GM12878 (cell line): ENCODE measurements at regions not wholly inside any gene's neighbourhood (a gene's known extent, or its start where the extent isn't known, plus 50 kb on each side); places are given as distances from the start of the nearest gene placed in this dataset.

Source experiments
- ATAC-seq: fragments of 200-7000 bp; cut with Tn5 transposase; 3 replicates; pipeline ENCODE4 v1.9.1; 2020; ENCODE audit warnings: mild to moderate bottlenecking, moderate library complexity
- BruUV-seq: library from RNA; stranded (reverse); fragments of 400-500 nt; replicated peaks from 2 replicates; lab custom pipeline; 2021; lab: Mats Ljungman, UMichigan
- CTCF ChIA-PET: fragments of 300-600 bp; sonication (Branson Sonifier 250); formaldehyde crosslinking; extraction: SDS; loops from one replicate; lab custom pipeline; 2021; ENCODE audit warnings: inconsistent platforms; lab: Yijun Ruan, JAX
- POLR2A ChIA-PET: fragments of 350-600 bp; formaldehyde crosslinking; extraction: SDS; loops from one replicate; lab custom pipeline; 2021; ENCODE audit warnings: inconsistent platforms; lab: Charles Lee
- RAD21 ChIA-PET: fragments of 300-600 bp; sonication (Branson Sonifier 250); formaldehyde crosslinking; loops from one replicate; lab custom pipeline; 2023; ENCODE audit warnings: antibody characterized with exemption; ENCODE audit not compliant: unreplicated experiment; lab: Charles Lee
- SMC1A ChIA-PET: fragments of 300-600 bp; sonication (Branson Sonifier 250); formaldehyde crosslinking; loops from one replicate; lab custom pipeline; 2023; ENCODE audit not compliant: unreplicated experiment, uncharacterized antibody; lab: Charles Lee
- DNase-seq: peaks from one replicate; pipeline ENCODE4 v3.0.0-alpha.2; 2011; ENCODE audit warnings: low read depth, low spot score
- FAIRE-seq: peaks from 3 replicates; lab custom pipeline; 2011; peaks lifted over from hg19 to GRCh38; lab: Jason Lieb, UNC
- H2AFZ ChIP-seq: 2 replicates; pipeline ENCODE4 v1.6.0; 2011; ENCODE audit warnings: low read depth, low read length, control low read depth; ENCODE audit not compliant: control insufficient read depth
- H3K27ac ChIP-seq: 2 replicates; pipeline ENCODE4 v1.5.1; 2011; ENCODE audit warnings: control low read depth; ENCODE audit not compliant: control insufficient read depth, insufficient read depth
- H3K27me3 ChIP-seq, 2 experiments: replicated peaks in 1 of 2; 2 replicates each; pipeline versions ENCODE4 v1.6.0 to v1.6.1; 2011; ENCODE audit warnings: low read length in 1 of 2; ENCODE audit not compliant: control insufficient read depth in 2 of 2, insufficient read depth in 2 of 2
- H3K36me3 ChIP-seq, 2 experiments: 2 replicates each; pipeline ENCODE4 v1.5.1; 2011; ENCODE audit warnings: low read length in 1 of 2; ENCODE audit not compliant: control insufficient read depth in 2 of 2, insufficient read depth in 2 of 2
- H3K4me1 ChIP-seq: 2 replicates; pipeline ENCODE4 v1.6.1; 2011; ENCODE audit warnings: mild to moderate bottlenecking, low read length, moderate library complexity, mixed read lengths; ENCODE audit not compliant: control insufficient read depth, insufficient read depth
- H3K4me2 ChIP-seq: 2 replicates; pipeline ENCODE4 v1.6.0; 2011; ENCODE audit warnings: control low read depth; ENCODE audit not compliant: control insufficient read depth, insufficient read depth
- H3K4me3 ChIP-seq: fragments of 200-600 bp; sonication (generic); 2 replicates; pipeline ENCODE4 v1.5.1; 2016
- H3K79me2 ChIP-seq: 2 replicates; pipeline ENCODE4 v1.6.0; 2011; ENCODE audit warnings: low read length; ENCODE audit not compliant: control insufficient read depth, insufficient read depth
- H3K9ac ChIP-seq: 2 replicates; pipeline ENCODE4 v1.8.0; 2011; ENCODE audit warnings: low read length, control low read depth, mixed read lengths; ENCODE audit not compliant: control insufficient read depth, insufficient read depth
- H3K9me3 ChIP-seq: replicated peaks from 3 replicates; pipeline ENCODE4 v1.5.1; 2011; ENCODE audit warnings: mild to moderate bottlenecking, low read length; ENCODE audit not compliant: control insufficient read depth, insufficient read depth
- H4K20me1 ChIP-seq: 2 replicates; pipeline ENCODE4 v1.6.0; 2011; ENCODE audit not compliant: control insufficient read depth, insufficient read depth
- BCL11A ChIP-seq: IDR thresholded peaks from 2 replicates; pipeline ENCODE4 v1.6.1; 2011; ENCODE audit warnings: low read depth, low read length
- CEBPB ChIP-seq, 2 experiments: fragments of 150-350 bp in 1 of 2; IDR thresholded peaks; 2 replicates each; pipeline ENCODE4 v1.6.1; 2012 to 2014; ENCODE audit warnings: low read depth in 2 of 2, low read length in 2 of 2, borderline replicate concordance in 1 of 2, inconsistent platforms in 1 of 2
- CHD2 ChIP-seq: IDR thresholded peaks from 2 replicates; pipeline ENCODE4 v1.6.1; 2011; ENCODE audit warnings: low read depth, low read length, improper control_type of control experiment, borderline replicate concordance
- EED ChIP-seq: sonication (generic); IDR thresholded peaks from 2 replicates; pipeline ENCODE4 v1.6.1; 2016; ENCODE audit warnings: antibody characterized with exemption, low read depth
- EGR1 ChIP-seq, 2 experiments: IDR thresholded peaks; 1 replicate in 1 of 2; 2 replicates in 1 of 2; pipeline ENCODE4 v1.6.1; 2011 to 2012; ENCODE audit warnings: low read depth in 2 of 2, low read length in 2 of 2, borderline replicate concordance in 1 of 2, mild to moderate bottlenecking in 1 of 2, moderate library complexity in 1 of 2
- GATAD2B ChIP-seq: fragments of 450-650 bp; conservative IDR thresholded peaks from 2 replicates; pipeline ENCODE4 v1.6.1; 2017; ENCODE audit warnings: low read depth, mild to moderate bottlenecking, moderate library complexity
- IKZF1 ChIP-seq: fragments of 450-650 bp; conservative IDR thresholded peaks from 2 replicates; pipeline ENCODE4 v1.6.1; 2017; ENCODE audit warnings: antibody characterized with exemption, mild to moderate bottlenecking
- IKZF2 ChIP-seq, 2 experiments: fragments of 450-650 bp; IDR thresholded peaks; 2 replicates each; pipeline ENCODE4 v1.6.1; 2017; ENCODE audit warnings: mild to moderate bottlenecking in 2 of 2, moderate library complexity in 2 of 2
- LARP7 ChIP-seq: fragments of 450-650 bp; IDR thresholded peaks from 2 replicates; pipeline ENCODE4 v1.6.1; 2017; ENCODE audit warnings: mild to moderate bottlenecking
- MLLT1 ChIP-seq: fragments of 450-650 bp; IDR thresholded peaks from 2 replicates; pipeline ENCODE4 v1.6.1; 2016; ENCODE audit warnings: mild to moderate bottlenecking
- NFXL1 ChIP-seq: fragments of 450-650 bp; IDR thresholded peaks from 2 replicates; pipeline ENCODE4 v1.6.1; 2017; ENCODE audit warnings: antibody characterized with exemption, mild to moderate bottlenecking, borderline replicate concordance
- PBX3 ChIP-seq: IDR thresholded peaks from 2 replicates; pipeline ENCODE4 v1.6.1; 2011; ENCODE audit warnings: mild to moderate bottlenecking, low read depth, low read length, moderate library complexity; ENCODE audit not compliant: insufficient replicate concordance
- POLR2AphosphoS5 ChIP-seq: IDR thresholded peaks from 2 replicates; pipeline ENCODE4 v1.6.1; 2011; ENCODE audit warnings: mild to moderate bottlenecking, low read length, inconsistent platforms
- SPI1 ChIP-seq: IDR thresholded peaks from 2 replicates; pipeline ENCODE4 v1.6.1; 2011; ENCODE audit warnings: low read depth, mild to moderate bottlenecking, low read length, moderate library complexity, borderline replicate concordance; ENCODE audit not compliant: insufficient read depth
- ZNF274 ChIP-seq: IDR thresholded peaks from one replicate; pipeline ENCODE4 v1.8.0; 2011; ENCODE audit not compliant: insufficient read length, insufficient read depth
- ZNF687 ChIP-seq: fragments of 450-650 bp; IDR thresholded peaks from 2 replicates; pipeline ENCODE4 v1.6.1; 2017; ENCODE audit warnings: mild to moderate bottlenecking, moderate library complexity
- WGBS: methylation state at CpG from one replicate; pipeline ENCODE4 v1.1.6; 2016; ENCODE audit warnings: low lambda C conversion rate; ENCODE audit not compliant: insufficient replicate concordance, insufficient coverage; ENCODE audit errors: missing lambda C conversion rate; 5-methylcytosine and 5-hydroxymethylcytosine counted together
- in situ Hi-C: fragments of 300-500 bp; cut with MboI; formaldehyde crosslinking; loops from 9 replicates; pipeline ENCODE4 v1.14.3; 2018; ENCODE audit warnings: mixed read lengths
- intact Hi-C: fragments of 100-400 bp; cut with micrococcal nuclease; formaldehyde crosslinking; loops from one replicate; pipeline ENCODE4 v1.14.2; 2022; ENCODE audit not compliant: unreplicated experiment

- Histone ChIP-seq H3K9me3 (no peaks in the 10 kb centered on the region; the same call in 2 of the 3 replicates), H3K4me1 (no peaks in the 10 kb centered on the region), H3K36me3 (no peaks in the 10 kb centered on the region), H4K20me1 (no peaks in the 10 kb centered on the region; the same call in 1 of the 2 replicates), H3K27ac (no peak overlapping the region), H3K4me3 (no peak overlapping the region), H3K4me2 (no peak overlapping the region), H3K9ac (no peak overlapping the region), H2AFZ (no peak overlapping the region), H3K79me2 (no peaks in the 10 kb centered on the region), H3K27me3 (no peaks in the 10 kb centered on the region)
- WGBS, result 0% methylated on average over 4 of the region's 4 CpGs
- peak; percentile 46 for DNase-seq
- intact Hi-C loops (loop anchor here (2.0 to 10.0 kb wide), 2 partner anchors 73 to 163 kb away; no protein-coding TSS in a partner anchor), in situ Hi-C loops (no loop called here)
- ATAC-seq, result peak; percentile 87
- POLR2A ChIA-PET, result interaction anchor here (0.9 to 2.5 kb wide), 10 partner anchors 10 to 73 kb away, joined by 3 to 26 read pairs (median 4); no protein-coding TSS in a partner anchor
- CTCF ChIA-PET, result interaction anchor here (0.6 to 7.4 kb wide), 19 partner anchors 9 to 160 kb away, joined by 3 to 67 read pairs (median 5); no protein-coding TSS in a partner anchor
- SMC1A ChIA-PET, result interaction anchor here (0.7 to 11.6 kb wide), 40 partner anchors 9 to 1083 kb away, joined by 3 to 135 read pairs (median 6); no protein-coding TSS in a partner anchor
- RAD21 ChIA-PET, result interaction anchor here (0.6 to 3.6 kb wide), 33 partner anchors 9 to 1083 kb away, joined by 3 to 95 read pairs (median 4); no protein-coding TSS in a partner anchor
- no TSS peak for BruUV-seq
- FAIRE-seq, result no peak
- TF ChIP-seq NFXL1, result no peak
- TF ChIP-seq PBX3, result no peak
- no peak for TF ChIP-seq ZNF274
- peak; percentile 54 to 72; a peak in 2 of 4 replicates for TF ChIP-seq IKZF2 (IDR thresholded peaks at IDR 0.05)
- peak; percentile 17; the same call in 1 of the 2 replicates for TF ChIP-seq CHD2
- TF ChIP-seq BCL11A, result peak; percentile 77
- no peak for TF ChIP-seq EED
- TF ChIP-seq MLLT1, result peak; percentile 53; the same call in 1 of the 2 replicates
- no peak; the same call in 1 of the 2 replicates for TF ChIP-seq LARP7
- no peak for TF ChIP-seq EGR1 (IDR thresholded peaks at IDR 0.05; ENCODE audit: borderline replicate concordance in 1 of 2, low read depth in 2 of 2, low read length in 2 of 2)
- peak; percentile 69 for TF ChIP-seq IKZF1
- TF ChIP-seq CEBPB (IDR thresholded peaks at IDR 0.05; ENCODE audit: borderline replicate concordance in 1 of 2, low read depth in 2 of 2, low read length in 2 of 2), result no peak
- peak; percentile 78 for TF ChIP-seq ZNF687
- TF ChIP-seq POLR2AphosphoS5, result no peak
- TF ChIP-seq SPI1, result peak; percentile 59; the same call in 1 of the 2 replicates
- peak; percentile 97 for TF ChIP-seq GATAD2B
These were observed 232.8 kb downstream of the PIK3C3 start for GRCh38 chr18:42187611-42188380.
